Brain microvascular endothelial cell (primary cell): ENCODE measurements at regions not wholly inside any gene's neighbourhood (a gene's known extent, or its start where the extent isn't known, plus 50 kb on each side); places are given as distances from the start of the nearest gene placed in this dataset.
"Not testable (repeated sequence)": the region's sequence is repeated elsewhere in the genome, so short reads cannot be mapped to it uniquely, and the experiment has no call there.

Experiments used
- DNase-seq: peaks from one replicate; pipeline ENCODE4 v3.0.0-alpha.2; 2020
- H3K27ac ChIP-seq: fragments of 250-450 bp; sonication (Bioruptor Pico); 2 replicates; pipeline ENCODE4 v1.5.1; 2020; ENCODE audit warnings: mild to moderate bottlenecking, moderate library complexity
- H3K27me3 ChIP-seq: fragments of 250-450 bp; sonication (Bioruptor Pico); replicated peaks from 2 replicates; pipeline ENCODE4 v1.5.1; 2020; ENCODE audit warnings: mild to moderate bottlenecking
- H3K36me3 ChIP-seq: fragments of 250-450 bp; sonication (Bioruptor Pico); replicated peaks from 2 replicates; pipeline ENCODE4 v1.5.1; 2020; ENCODE audit warnings: mild to moderate bottlenecking
- H3K4me3 ChIP-seq: 2 replicates; pipeline ENCODE4 v1.5.1; 2011; ENCODE audit warnings: low read depth, mild to moderate bottlenecking, control low read depth, low read length, moderate library complexity
- CTCF ChIP-seq: IDR thresholded peaks from 2 replicates; pipeline ENCODE4 v1.5.1; 2011; ENCODE audit warnings: low read depth, mild to moderate bottlenecking, moderate library complexity, low read length, control low read depth, inconsistent platforms; ENCODE audit errors: missing control alignments
- in situ Hi-C: cut with HindIII; loops from 2 replicates; pipeline ENCODE4 v1.10.0; 2017; ENCODE audit warnings: low sequenced_read_pairs, low pct_ligation_motif_present

DNA sequence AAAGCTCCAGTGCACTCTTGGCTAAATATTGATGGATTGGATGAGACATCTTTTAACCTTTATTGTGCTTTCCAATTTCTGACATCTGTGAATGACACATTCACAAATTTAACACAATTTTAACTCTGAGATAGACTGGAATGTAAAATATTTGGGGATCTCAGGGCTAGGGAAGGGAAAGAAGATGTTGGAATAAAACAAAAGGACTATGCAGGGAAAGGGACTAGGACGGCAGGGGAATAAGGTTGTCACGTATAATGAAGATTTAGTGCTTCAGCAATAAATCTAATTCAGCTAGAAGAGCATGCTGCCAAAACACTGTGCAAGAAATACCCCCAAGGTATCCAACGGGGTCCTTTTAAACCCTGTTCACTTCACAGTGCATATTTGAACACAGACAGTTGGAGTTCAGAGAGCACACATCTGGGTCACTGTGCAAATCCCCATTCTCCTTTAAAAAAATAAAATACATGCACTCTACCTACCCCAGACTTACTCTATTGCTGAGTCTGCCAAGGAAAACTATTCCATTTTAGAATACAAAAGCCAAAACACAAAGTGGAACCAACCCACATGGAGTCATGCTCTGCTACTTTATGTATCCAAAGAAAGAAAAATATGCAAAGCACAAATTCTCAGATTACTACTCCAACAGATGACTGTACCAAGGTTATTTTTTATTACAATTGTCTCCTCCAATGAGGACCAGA, 151.0 kb upstream of the RSPO3 start:
- no peak for TF ChIP-seq CTCF
- no peaks in the 10 kb centered on the region for H3K36me3 ChIP-seq
- no peak for DNase-seq
- no peak overlapping the region for H3K27ac ChIP-seq
- H3K27me3 ChIP-seq, result no peaks in the 10 kb centered on the region
- in situ Hi-C loops, result no loop called here
- no peak overlapping the region for H3K4me3 ChIP-seq

- DNase-seq, result no peak
- H3K27me3 ChIP-seq, result no peaks in the 10 kb centered on the region
- no peaks in the 10 kb centered on the region for H3K36me3 ChIP-seq
- in situ Hi-C loops, result no loop called here
- no peak for TF ChIP-seq CTCF
- no peak overlapping the region for H3K27ac ChIP-seq
- no peak overlapping the region for H3K4me3 ChIP-seq
These were observed 142.1 kb upstream of the RSPO3 start for GRCh38 chr6:126976253-126976797.

- in situ Hi-C loops, result no loop called here
- no peak for DNase-seq
- no peaks in the 10 kb centered on the region for H3K36me3 ChIP-seq
- no peak overlapping the region for H3K4me3 ChIP-seq
- H3K27ac ChIP-seq, result no peak overlapping the region
- no peaks in the 10 kb centered on the region for H3K27me3 ChIP-seq
- no peak for TF ChIP-seq CTCF
These were observed 134.7 kb upstream of the RSPO3 start for GRCh38 chr6:126983779-126984178.

DNA sequence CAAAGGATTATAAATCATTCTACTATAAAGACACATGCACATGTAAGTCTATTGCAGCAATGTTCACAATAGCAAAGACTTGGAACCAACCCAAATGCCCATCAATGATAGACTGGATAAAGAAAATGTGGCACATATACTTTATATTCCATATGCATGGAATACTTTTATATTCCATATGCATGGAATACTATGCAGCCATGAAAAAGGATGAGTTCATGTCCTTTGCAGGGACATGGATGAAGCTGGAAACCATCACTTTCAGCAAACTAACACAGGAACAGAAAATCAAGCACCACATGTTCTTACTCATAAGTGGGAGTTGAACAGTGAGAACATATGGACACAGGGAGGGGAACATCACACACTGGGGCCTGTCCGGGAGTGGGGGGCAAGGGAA, 130.3 kb upstream of the RSPO3 start:
- H3K4me3 ChIP-seq, H3K27ac ChIP-seq, H3K36me3 ChIP-seq, in situ Hi-C loops, H3K27me3 ChIP-seq, DNase-seq: not testable (repeated sequence)

GRCh38 chr6:127000631-127001030, 117.8 kb upstream of the RSPO3 start:
- Histone ChIP-seq H3K4me3 (no peak overlapping the region), H3K27ac (no peak overlapping the region), H3K36me3 (no peaks in the 10 kb centered on the region), H3K27me3 (no peaks in the 10 kb centered on the region)
- DNase-seq, result no peak
- TF ChIP-seq CTCF, result no peak
- in situ Hi-C loops, result no loop called here

- Histone ChIP-seq H3K36me3 (no peaks in the 10 kb centered on the region), H3K27ac (no peak overlapping the region), H3K27me3 (no peaks in the 10 kb centered on the region), H3K4me3 (no peak overlapping the region)
- no peak for TF ChIP-seq CTCF
- in situ Hi-C loops, result no loop called here
- DNase-seq, result no peak
These were observed 104.6 kb upstream of the RSPO3 start for GRCh38 chr6:127013865-127014264.
